Hepatocyte (in vitro differentiated cells): ENCODE measurements at regions not wholly inside any gene's neighbourhood (a gene's known extent, or its start where the extent isn't known, plus 50 kb on each side); places are given as distances from the start of the nearest gene placed in this dataset.

Experiments used
- DNase-seq: peaks from one replicate; pipeline ENCODE4 v3.0.0-alpha.2; 2016; ENCODE audit warnings: low spot score
- H2AFZ ChIP-seq: fragments of 200-600 bp; sonication (generic); 2 replicates; pipeline ENCODE4 v1.6.0; 2016; ENCODE audit warnings: antibody characterized with exemption, mild to moderate bottlenecking
- H3K27ac ChIP-seq: fragments of 200-600 bp; sonication (generic); 2 replicates; pipeline ENCODE4 v1.5.1; 2016; ENCODE audit warnings: mild to moderate bottlenecking
- H3K27me3 ChIP-seq: fragments of 200-600 bp; sonication (generic); 2 replicates; pipeline ENCODE4 v1.6.1; 2016
- H3K36me3 ChIP-seq: fragments of 200-600 bp; sonication (generic); replicated peaks from 2 replicates; pipeline ENCODE4 v1.5.1; 2016; ENCODE audit warnings: low read depth; ENCODE audit not compliant: insufficient read depth
- H3K4me1 ChIP-seq: fragments of 200-600 bp; sonication (generic); 2 replicates; pipeline ENCODE4 v1.5.1; 2016; ENCODE audit warnings: mild to moderate bottlenecking, moderate library complexity; ENCODE audit not compliant: insufficient read depth
- H3K4me2 ChIP-seq: fragments of 200-600 bp; sonication (generic); 2 replicates; pipeline ENCODE4 v1.6.0; 2016
- H3K4me3 ChIP-seq: fragments of 200-600 bp; sonication (generic); 2 replicates; pipeline ENCODE4 v1.5.1; 2016; ENCODE audit warnings: mild to moderate bottlenecking
- H3K79me2 ChIP-seq: fragments of 200-600 bp; sonication (generic); 2 replicates; pipeline ENCODE4 v1.6.0; 2017; ENCODE audit warnings: mild to moderate bottlenecking
- H3K9me2 ChIP-seq: fragments of 200-600 bp; sonication (generic); replicated peaks from 2 replicates; pipeline ENCODE4 v1.6.0; 2017; ENCODE audit warnings: mild to moderate bottlenecking; ENCODE audit not compliant: insufficient read depth
- H3K9me3 ChIP-seq: fragments of 200-600 bp; sonication (generic); 2 replicates; pipeline ENCODE4 v1.5.1; 2016; ENCODE audit warnings: low read depth, mild to moderate bottlenecking
- H4K20me1 ChIP-seq: fragments of 200-600 bp; sonication (generic); 2 replicates; pipeline ENCODE4 v1.6.0; 2016; ENCODE audit warnings: mild to moderate bottlenecking; ENCODE audit not compliant: insufficient read depth, poor library complexity, severe bottlenecking
- EZH2 ChIP-seq: fragments of 200-600 bp; sonication (generic); IDR thresholded peaks from 2 replicates; pipeline ENCODE4 v1.6.1; 2016; ENCODE audit warnings: antibody characterized with exemption, mild to moderate bottlenecking, borderline replicate concordance
- EZH2phosphoT487 ChIP-seq: fragments of 200-600 bp; sonication (generic); IDR thresholded peaks from one replicate; pipeline ENCODE4 v1.6.1; 2018; ENCODE audit warnings: antibody characterized with exemption, mild to moderate bottlenecking, low read depth, moderate library complexity; ENCODE audit not compliant: unreplicated experiment, severe bottlenecking
- WGBS: methylation state at CpG from one replicate; pipeline ENCODE4 v1.1.6; 2016; ENCODE audit warnings: low lambda C conversion rate; ENCODE audit errors: missing lambda C conversion rate; 5-methylcytosine and 5-hydroxymethylcytosine counted together
- TF ChIP-seq, protein P1 (sequence below): fragments of 200-600 bp; sonication (generic); IDR thresholded peaks from 2 replicates; pipeline ENCODE4 v1.5.1; 2016; ENCODE audit warnings: antibody characterized with exemption, mild to moderate bottlenecking; ENCODE audit not compliant: poor library complexity

DNA sequence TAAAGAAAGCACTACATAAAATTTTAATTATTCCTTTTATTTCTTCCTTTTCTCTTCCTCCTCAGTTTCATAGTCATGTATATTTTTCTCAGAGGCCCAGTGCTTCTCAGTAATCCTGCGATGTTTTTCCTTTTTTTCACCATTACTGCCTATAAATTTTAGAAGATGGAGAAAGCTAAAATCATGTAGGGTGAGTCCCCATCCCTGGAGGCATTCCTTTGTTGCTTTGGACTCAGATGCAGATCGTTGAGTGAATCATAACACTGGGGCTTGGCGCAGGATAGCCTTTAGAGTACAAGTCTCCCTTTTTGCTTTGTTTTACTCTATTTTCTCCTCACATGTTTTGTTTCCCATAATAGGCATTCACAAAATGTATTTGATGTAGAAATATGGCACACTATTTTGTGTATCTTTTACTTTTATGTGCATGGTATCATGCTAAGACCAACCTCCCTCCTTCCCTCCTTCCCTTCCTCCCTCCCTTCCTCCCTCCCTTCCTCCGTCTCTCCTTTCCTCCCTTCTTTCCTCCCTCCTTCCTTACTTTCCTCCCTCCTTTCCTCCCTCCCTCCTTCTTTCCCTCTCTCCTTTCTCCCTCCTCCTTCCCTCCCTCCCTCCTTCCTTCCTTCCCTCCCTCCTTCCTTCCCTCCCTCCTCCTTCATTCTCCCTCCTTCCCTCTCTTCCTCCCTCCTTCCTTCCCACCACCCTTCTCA is 72.4 kb downstream of the NUDT12 start:
- 76% methylated on average over 3 of the region's 4 CpGs for WGBS
- Histone ChIP-seq H3K4me2 (no peak overlapping the region), H2AFZ (no peak overlapping the region), H3K27ac (no peak overlapping the region), H3K4me1 (peaks cover 10% of the 10 kb centered on the region), H3K9me2 (no peaks in the 10 kb centered on the region), H3K9me3 (no peaks in the 10 kb centered on the region), H3K79me2 (no peaks in the 10 kb centered on the region), H4K20me1 (no peaks in the 10 kb centered on the region), H3K27me3 (no peaks in the 10 kb centered on the region), H3K4me3 (no peak overlapping the region), H3K36me3 (no peaks in the 10 kb centered on the region)
- no peak for TF ChIP-seq EZH2phosphoT487
- no peak for TF ChIP-seq EZH2
- TF ChIP-seq, protein P1, sequence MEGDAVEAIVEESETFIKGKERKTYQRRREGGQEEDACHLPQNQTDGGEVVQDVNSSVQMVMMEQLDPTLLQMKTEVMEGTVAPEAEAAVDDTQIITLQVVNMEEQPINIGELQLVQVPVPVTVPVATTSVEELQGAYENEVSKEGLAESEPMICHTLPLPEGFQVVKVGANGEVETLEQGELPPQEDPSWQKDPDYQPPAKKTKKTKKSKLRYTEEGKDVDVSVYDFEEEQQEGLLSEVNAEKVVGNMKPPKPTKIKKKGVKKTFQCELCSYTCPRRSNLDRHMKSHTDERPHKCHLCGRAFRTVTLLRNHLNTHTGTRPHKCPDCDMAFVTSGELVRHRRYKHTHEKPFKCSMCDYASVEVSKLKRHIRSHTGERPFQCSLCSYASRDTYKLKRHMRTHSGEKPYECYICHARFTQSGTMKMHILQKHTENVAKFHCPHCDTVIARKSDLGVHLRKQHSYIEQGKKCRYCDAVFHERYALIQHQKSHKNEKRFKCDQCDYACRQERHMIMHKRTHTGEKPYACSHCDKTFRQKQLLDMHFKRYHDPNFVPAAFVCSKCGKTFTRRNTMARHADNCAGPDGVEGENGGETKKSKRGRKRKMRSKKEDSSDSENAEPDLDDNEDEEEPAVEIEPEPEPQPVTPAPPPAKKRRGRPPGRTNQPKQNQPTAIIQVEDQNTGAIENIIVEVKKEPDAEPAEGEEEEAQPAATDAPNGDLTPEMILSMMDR, result no peak
- no peak for DNase-seq

GRCh38 chr5:103489307-103489706 is 73.3 kb downstream of the NUDT12 start:
- no peak for DNase-seq
- no peak overlapping the region for H2AFZ ChIP-seq
- H3K36me3 ChIP-seq, result no peaks in the 10 kb centered on the region
- H4K20me1 ChIP-seq, result no peaks in the 10 kb centered on the region
- 65% methylated on average over 2 of the region's 2 CpGs for WGBS
- H3K4me2 ChIP-seq, result no peak overlapping the region
- no peaks in the 10 kb centered on the region for H3K27me3 ChIP-seq
- H3K9me3 ChIP-seq, result no peaks in the 10 kb centered on the region
- TF ChIP-seq EZH2 (no peak), EZH2phosphoT487 (no peak)
- TF ChIP-seq, protein P1, result no peak
- H3K9me2 ChIP-seq, result no peaks in the 10 kb centered on the region
- H3K4me1 ChIP-seq, result peaks cover 10% of the 10 kb centered on the region
- no peaks in the 10 kb centered on the region for H3K79me2 ChIP-seq
- no peak overlapping the region for H3K4me3 ChIP-seq
- H3K27ac ChIP-seq, result no peak overlapping the region

DNA sequence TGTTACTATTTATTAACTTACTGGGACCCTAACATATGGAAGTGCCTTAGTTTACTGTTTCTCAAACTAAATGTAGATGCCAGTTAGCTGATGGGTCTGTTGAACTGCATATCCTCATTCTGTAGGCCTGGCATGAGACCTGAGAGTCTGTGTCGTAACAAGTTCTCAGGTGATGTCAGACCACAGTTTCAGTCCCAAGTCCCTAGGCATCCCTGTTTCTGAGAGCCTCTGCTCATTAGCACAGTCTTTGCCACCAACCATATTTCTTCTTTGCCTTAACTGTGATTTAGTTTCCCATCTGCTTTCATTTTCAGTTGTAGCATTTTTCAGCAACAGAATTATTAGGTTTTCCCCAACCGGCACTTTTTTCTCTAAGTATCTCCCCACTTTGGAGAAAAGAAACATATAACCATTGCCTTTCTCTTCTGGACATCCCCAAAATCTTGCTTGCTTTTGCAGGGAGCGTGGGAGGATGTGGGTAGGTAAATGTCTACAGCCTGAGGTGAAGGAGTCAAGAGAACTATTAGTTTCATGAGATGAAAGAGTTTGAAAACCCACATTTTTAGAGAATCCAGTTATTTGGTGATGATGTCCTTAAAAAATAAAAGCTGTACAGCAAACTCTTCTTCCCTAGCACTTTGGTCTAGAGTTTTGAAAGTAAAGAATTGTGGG is 74.6 kb downstream of the NUDT12 start:
- peaks cover 10% of the 10 kb centered on the region for H3K4me1 ChIP-seq

More for the DNA sequence above, 74.6 kb downstream of the NUDT12 start:
- Histone ChIP-seq H3K9me3 (no peaks in the 10 kb centered on the region), H4K20me1 (no peaks in the 10 kb centered on the region), H3K79me2 (no peaks in the 10 kb centered on the region), H3K27me3 (no peaks in the 10 kb centered on the region), H2AFZ (no peak overlapping the region), H3K4me3 (no peak overlapping the region), H3K4me2 (no peak overlapping the region), H3K9me2 (no peaks in the 10 kb centered on the region), H3K36me3 (no peaks in the 10 kb centered on the region), H3K27ac (no peak overlapping the region)
- WGBS, result 93% methylated on average over 3 of the region's 3 CpGs
- no peak for TF ChIP-seq EZH2
- TF ChIP-seq EZH2phosphoT487, result no peak
- TF ChIP-seq, protein P1, result no peak
- DNase-seq, result no peak
